ENCODE measurements at regions not wholly inside any gene's neighbourhood (a gene's known extent, or its start where the extent isn't known, plus 50 kb on each side); places are given as distances from the start of the nearest gene placed in this dataset.
"Not testable (repeated sequence)": the region's sequence is repeated elsewhere in the genome, so short reads cannot be mapped to it uniquely, and the experiment has no call there.

- no peak for DNase-seq
These were observed 157.8 kb upstream of the AADAT start for GRCh38 chr4:170247596-170247995.

GRCh38 chr4:170243662-170244288, 154.0 kb upstream of the AADAT start:
- no peak for DNase-seq

DNA sequence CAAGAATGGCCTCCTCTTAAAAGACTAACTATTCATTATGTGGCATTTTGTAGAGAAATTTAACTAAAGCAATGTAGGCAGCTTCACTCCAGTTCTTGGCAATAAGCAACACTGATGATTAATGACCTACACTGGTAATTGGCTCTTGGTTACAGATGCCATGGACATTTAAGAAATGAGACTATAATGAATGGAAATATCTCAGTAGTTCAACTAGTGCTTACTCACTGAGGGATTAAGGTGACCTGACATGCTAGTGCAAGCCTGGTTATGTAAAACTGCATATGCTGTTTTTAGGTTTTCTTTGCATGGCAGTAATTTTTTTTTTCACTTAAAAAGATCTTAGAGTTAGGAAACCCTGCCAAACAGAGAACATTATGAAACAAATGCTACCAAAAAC, 152.7 kb upstream of the AADAT start:
- no peak for DNase-seq

DNA sequence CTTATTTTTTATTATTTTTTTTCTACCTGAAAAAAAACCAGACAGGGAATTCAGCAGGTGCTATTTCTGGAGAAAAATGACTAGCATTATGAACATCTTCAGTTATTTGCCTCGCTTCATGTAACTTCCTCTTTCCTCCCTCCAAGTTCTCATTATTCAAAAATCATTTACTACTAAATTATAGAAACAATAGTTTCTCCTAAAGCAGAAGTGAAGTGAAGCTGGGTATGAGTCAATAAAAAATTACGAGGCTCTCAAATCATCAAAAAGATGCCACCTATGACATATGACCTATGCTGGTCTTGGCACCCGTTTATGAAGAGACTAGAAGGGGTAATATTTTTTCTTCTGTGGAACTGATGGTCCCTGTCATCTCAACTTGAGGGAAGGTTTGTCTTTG, 145.0 kb upstream of the AADAT start:
- no peak for DNase-seq

DNA sequence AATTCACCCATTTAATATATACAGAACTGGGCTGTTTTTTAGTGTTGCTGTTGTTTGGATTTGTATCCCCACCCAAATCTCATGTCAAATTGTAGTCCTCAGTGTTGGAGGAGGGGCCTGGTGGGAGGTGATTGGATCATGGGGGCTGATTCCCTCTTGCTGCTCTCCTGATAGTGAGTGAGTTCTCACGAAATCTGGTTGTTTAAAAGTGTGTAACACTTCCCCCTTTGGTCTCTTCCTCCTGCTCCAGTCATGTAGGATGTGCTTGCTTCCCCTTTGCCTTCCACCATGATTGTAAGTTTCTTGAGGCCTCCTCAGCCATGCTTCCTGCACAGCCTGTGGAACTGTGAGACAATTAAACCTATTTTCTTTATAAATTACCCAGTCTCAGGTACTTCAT, 141.6 kb upstream of the AADAT start:
- DNase-seq = no peak

DNA sequence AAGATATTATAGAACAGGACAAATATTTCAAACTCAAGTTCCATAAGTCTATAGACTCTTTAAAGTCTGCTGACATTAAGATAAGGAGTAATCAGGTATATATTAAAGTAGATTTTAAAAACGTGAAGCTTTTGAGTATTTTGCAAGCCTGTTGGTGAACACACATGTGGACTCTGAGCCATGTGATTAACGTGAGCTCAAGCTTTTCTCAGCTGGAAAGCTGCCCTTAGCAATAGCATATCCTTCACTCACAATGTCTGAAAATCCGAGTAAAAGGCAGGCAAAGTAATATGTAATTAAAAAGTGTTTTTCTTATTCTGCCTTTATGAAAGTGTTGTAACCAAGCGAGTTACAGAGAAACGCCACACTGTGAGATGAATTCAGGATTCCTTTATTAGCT, 140.5 kb upstream of the AADAT start:
- no peak for DNase-seq

DNA sequence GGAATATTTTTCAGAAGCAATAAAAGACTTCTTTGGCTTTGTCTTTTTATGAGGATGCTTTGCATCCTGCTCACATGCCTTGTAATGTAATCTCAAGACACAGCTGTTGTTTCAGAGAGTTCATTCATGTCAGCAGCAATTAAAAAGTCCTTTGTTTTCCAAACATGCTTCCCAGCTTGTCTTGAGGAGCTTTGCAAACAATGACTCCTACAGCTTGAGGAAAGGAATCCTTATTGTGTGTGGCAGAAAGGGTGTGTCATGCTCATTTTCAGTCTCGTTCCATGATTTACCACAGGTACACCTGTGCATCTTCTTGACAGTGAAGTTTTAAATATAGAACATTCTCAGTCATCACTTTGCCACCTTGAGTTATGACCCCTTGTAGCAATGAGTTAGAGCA, 139.2 kb upstream of the AADAT start:
- DNase-seq = no peak

GRCh38 chr4:170227928-170228327, 138.2 kb upstream of the AADAT start:
- DNase-seq = no peak

DNA sequence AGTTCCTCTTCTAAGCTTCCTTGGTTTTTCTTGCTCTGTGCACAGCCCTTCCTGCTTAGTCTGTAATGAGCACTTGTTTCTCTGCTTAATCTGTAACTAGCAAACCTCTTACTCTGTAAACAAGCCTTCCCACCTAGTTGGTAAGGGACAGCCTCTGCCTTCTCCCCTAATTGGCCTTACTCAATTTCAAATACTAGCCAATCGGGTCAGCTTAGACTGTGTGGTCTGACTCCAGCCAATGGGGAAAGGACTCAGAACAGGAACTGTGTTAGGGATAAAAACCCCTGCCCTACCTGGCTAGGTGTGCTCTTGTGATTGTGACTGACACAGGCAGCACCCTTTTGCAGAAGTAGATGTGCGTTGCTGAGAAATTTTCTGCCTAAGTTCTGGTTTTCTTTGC, 136.5 kb upstream of the AADAT start:
- no peak for DNase-seq

- DNase-seq = no peak
These were observed 125.0 kb upstream of the AADAT start for GRCh38 chr4:170214731-170215130.

GRCh38 chr4:170214101-170214500, 124.3 kb upstream of the AADAT start:
- DNase-seq = no peak

- peak in 1 of 2 experiments; percentile 24 for DNase-seq
These were observed 113.0 kb upstream of the AADAT start for GRCh38 chr4:170202721-170203120.

DNA sequence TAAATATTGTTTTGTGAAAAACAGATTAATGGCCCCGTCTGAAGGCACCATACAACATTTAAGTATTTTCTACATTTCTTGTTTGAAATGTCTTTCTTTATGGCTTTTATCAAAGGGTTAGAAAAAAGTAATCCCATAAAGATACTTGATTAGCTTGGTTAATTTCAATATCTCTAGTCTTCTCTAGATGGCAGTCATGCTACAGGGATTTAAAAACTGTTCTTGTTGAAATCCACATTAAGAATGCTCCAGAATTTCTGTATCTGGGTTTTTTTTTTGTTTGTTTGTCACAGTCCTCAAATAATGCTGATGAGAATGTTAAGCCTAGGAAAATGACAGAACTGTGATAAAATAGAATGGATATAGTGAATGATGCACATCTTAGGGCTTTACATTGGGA, 109.0 kb upstream of the AADAT start:
- no peak for DNase-seq

DNA sequence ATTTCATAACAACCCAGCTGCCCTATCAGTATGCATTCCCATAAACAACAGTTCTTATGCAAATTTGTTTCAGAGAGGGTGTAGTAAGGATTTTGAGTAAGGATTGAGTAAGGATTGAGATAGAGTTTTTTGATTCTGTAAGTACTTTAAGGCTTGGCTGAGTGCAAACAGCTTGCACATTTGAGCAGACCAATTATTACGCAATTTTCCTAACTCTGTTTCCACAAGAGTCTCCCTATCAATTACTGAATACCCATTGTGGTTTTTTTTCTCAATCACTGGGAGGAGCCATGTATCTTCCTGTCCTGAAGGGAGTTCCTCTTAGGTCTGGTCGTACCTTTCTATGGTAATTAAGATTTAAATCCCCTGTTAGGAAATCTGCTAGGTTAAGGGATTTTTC, 105.0 kb upstream of the AADAT start:
- DNase-seq = peak; percentile 34 to 35

GRCh38 chr4:170193496-170193895, 103.7 kb upstream of the AADAT start:
- no peak for DNase-seq

GRCh38 chr4:170190265-170190664, 100.5 kb upstream of the AADAT start:
- no peak for DNase-seq

DNA sequence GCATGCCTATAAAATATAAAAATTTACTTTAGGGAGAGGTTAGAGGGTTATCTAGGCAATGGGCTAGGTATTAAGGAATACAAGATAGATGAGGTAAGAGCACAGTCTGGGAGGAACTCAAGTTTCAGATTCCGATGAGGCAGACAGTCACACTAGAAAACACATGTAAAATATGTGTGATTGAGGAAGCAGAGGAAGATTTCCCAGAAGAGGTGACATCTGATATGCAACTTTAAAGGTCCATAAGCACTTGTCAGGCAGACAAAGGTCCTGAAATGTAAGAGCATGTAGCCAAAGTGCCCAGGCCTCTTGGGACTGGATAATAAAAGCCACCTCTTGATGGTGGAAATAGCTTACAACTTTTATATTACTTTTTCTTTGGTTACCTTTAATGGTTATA, 81.1 kb upstream of the AADAT start:
- no peak for DNase-seq

DNA sequence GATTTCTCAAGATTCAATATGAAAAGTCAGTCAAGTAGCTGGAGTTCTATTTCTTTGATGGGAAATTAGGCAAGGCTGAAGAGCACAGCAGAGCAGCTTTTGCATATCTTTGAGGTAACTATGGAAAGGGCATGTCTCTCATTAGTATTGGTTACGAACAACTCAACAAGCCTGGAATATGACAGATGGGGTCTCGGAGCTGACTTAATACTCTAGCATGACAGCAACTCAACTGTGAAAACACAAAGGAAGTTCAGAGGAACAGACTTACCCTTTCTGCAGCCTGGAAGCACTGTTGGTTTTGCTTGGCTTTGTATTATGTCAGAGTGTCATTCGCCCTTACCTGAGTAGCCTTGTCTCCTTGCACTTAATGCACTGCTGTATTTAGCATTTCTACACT, 79.9 kb upstream of the AADAT start:
- DNase-seq = no peak

DNA sequence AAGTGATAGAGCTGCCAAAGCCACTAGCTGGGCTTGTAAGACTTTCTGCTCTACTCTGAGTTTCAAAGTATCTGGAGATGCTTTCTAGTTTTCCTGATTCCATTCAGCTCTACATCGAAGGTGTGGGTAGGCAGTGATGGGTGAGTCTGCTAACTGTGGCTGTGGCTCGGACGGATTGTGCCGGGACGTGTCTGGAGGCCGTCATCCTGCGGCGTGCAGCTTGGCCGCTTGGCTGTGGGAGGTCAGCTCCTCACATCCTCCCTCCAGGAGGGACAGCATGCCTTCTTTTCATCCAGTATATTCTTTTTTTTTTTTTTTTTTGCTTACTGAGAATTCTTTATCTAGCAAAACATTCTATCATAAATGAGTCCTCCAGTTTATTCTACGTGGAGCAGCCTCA, 77.9 kb upstream of the AADAT start:
- no peak for DNase-seq

DNA sequence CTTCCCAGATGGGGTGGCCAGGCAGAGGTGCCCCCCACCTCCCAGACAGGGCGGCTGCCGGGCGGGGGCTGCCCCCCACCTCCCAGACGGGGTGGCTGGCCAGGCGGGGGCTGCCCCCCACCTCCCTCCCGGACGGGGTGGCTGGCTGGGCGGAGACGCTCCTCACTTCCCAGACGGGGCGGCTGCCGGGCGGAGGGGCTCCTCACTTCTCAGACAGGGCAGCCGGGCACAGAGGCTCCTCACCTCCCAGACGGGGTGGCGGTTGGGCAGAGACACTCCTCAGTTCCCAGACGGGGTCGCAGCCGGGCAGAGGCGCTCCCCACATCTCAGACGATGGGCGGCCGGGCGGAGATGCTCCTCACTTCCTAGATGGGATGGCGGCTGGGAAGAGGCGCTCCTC, 76.4 kb upstream of the AADAT start:
- not testable (repeated sequence) for DNase-seq

DNA sequence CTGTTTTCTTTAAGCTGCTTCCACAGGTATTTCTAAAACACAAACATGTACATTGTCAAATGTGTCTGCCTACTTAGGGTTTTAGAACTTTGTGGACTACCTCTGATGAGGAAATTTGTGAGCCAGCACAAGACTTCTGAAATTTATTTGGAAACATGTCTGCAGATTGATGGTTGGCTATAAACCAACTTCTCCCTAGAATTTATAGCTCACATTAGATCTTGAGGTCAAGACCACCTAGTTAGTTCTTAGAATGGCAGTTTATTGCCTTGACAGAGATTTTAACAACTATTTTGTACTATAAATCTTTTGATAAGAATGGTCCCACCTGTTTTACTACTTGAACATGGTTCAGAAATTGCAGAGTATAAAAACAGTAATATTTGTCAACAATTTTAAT, 72.7 kb upstream of the AADAT start:
- no peak for DNase-seq

DNA sequence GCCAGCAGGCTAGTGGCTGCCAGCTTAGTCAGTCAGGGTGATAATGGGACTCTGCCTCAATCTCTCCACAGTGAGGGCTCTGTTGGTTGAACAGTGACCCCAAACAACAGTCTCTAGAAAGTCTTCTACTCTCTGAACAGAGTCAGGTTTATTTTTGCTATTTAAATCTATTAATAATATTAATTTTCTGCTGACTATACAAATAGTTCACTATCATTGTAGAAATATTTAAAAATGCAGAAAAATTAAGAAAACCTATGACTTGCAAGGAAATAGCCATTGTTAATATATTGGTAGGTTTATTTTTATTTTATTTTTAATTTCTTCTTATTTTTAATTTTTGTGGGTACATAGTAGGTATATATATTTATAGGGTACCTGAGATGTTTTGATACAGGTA, 67.9 kb upstream of the AADAT start:
- no peak for DNase-seq

DNA sequence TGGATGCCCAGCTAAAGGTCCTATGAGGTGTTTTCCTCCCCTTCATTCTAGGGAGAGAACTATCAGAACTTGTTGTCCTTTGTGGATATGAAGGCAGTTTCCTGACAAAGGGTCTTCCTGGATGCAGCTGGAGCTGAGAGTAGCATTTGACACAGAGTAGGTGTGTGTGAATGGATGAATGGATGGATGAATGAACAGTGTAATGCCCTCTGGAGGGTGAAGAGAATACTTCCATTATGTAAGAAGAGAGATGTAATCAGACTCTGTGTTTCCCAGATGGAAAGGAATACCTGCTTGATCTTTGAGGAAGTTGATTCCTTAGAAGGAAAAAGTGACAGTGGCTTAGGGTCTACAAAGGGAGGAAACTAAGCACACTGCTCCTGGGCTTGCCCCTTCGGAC, 55.4 kb upstream of the AADAT start:
- no peak for DNase-seq

- no peak for DNase-seq
These were observed 50.0 kb upstream of the AADAT start for GRCh38 chr4:170139764-170140163.

Measured in AML-193 (cell line).